Thyroid gland (tissue), 4 donors: ENCODE measurements at regions not wholly inside any gene's neighbourhood (a gene's known extent, or its start where the extent isn't known, plus 50 kb on each side); places are given as distances from the start of the nearest gene placed in this dataset.

ENCODE experiments used
- POLR2A ChIP-seq, 2 donors: fragments of 450-650 bp; IDR thresholded peaks; one replicate each; pipeline ENCODE4 v1.6.1; 2017; ENCODE audit warnings: antibody characterized with exemption in 2 of 2, mild to moderate bottlenecking in 2 of 2, moderate library complexity in 1 of 2
- TF ChIP-seq, protein P1 (sequence below), 6 experiments: fragments of 200-600 bp in 3 of 6; fragments of 450-650 bp in 3 of 6; sonication (generic) in 3 of 6; IDR thresholded peaks; one replicate each; pipeline ENCODE4 v1.5.1; 2016 to 2019; ENCODE audit warnings: antibody characterized with exemption in 6 of 6, mild to moderate bottlenecking in 2 of 6, inconsistent platforms in 1 of 6, moderate library complexity in 1 of 6

DNA sequence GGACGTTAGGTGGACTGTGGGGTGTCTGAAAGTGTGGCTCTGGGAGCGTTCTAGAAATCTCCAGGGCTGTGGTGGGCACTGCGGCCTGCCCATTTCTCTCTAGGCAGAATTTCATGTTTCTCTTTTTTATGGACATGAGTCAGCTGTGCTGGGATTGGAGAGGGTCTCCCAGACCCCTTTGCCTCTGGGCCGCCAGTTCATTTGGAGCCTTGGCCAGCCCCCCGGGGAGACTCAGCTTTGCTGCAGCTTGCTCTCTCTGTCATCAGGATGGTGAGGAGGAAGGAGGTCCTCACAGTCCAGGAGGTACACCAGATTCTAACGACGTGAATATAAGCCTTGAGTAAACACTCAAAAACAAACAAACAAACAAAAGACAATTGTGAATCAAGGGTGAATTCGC lies 149.6 kb upstream of the RGMA start:
- TF ChIP-seq, protein P1, sequence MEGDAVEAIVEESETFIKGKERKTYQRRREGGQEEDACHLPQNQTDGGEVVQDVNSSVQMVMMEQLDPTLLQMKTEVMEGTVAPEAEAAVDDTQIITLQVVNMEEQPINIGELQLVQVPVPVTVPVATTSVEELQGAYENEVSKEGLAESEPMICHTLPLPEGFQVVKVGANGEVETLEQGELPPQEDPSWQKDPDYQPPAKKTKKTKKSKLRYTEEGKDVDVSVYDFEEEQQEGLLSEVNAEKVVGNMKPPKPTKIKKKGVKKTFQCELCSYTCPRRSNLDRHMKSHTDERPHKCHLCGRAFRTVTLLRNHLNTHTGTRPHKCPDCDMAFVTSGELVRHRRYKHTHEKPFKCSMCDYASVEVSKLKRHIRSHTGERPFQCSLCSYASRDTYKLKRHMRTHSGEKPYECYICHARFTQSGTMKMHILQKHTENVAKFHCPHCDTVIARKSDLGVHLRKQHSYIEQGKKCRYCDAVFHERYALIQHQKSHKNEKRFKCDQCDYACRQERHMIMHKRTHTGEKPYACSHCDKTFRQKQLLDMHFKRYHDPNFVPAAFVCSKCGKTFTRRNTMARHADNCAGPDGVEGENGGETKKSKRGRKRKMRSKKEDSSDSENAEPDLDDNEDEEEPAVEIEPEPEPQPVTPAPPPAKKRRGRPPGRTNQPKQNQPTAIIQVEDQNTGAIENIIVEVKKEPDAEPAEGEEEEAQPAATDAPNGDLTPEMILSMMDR (IDR thresholded peaks at IDR 0.05) = no peak
- TF ChIP-seq POLR2A (IDR thresholded peaks at IDR 0.05) = no peak
